ENCODE measurements at regions not wholly inside any gene's neighbourhood (a gene's known extent, or its start where the extent isn't known, plus 50 kb on each side); places are given as distances from the start of the nearest gene placed in this dataset.

GRCh38 chr13:80214521-80214991, 126.4 kb downstream of the SPRY2 start:
- TF ChIP-seq CTCF (conservative IDR thresholded peaks at IDR 0.05) (no peak), EZH2 (IDR thresholded peaks at IDR 0.05; ENCODE audit: low read depth) (no peak)
- Histone ChIP-seq H3K27me3 (ENCODE audit: insufficient read depth, low read depth) (no peaks in the 10 kb centered on the region), H3K4me2 (no peak overlapping the region), H3K36me3 (ENCODE audit: low read depth) (no peaks in the 10 kb centered on the region), H2AFZ (no peak overlapping the region), H3K9me2 (ENCODE audit: insufficient read depth) (no peaks in the 10 kb centered on the region), H3K4me3 (no peak overlapping the region), H4K20me1 (ENCODE audit: insufficient read depth) (no peaks in the 10 kb centered on the region), H3K4me1 (replicated peaks; ENCODE audit: insufficient read depth) (no peaks in the 10 kb centered on the region), H3K79me2 (ENCODE audit: low read depth) (no peaks in the 10 kb centered on the region), H3K9me3 (ENCODE audit: insufficient read depth, low read depth) (no peaks in the 10 kb centered on the region), H3F3A (ENCODE audit: insufficient read depth, low read depth) (no peaks in the 10 kb centered on the region), H3K27ac (no peak overlapping the region)
- ChIA-PET POLR2A (ENCODE audit: unreplicated experiment) (no interaction called here), CTCF (no interaction called here)
- DNase-seq: no peak
- BruUV-seq (replicated peaks): no TSS peak
- intact Hi-C loops (cut with micrococcal nuclease; ENCODE audit: unreplicated experiment): loop anchor here (10.0 kb wide), 1 partner anchor 180 kb away; no protein-coding TSS in a partner anchor

- no peaks in the 10 kb centered on the region for H3K36me3 ChIP-seq (ENCODE audit: low read depth)
- no peak overlapping the region for H3K4me2 ChIP-seq
- no peak overlapping the region for H2AFZ ChIP-seq
- H3K4me3 ChIP-seq: no peak overlapping the region
- H3K79me2 ChIP-seq (ENCODE audit: low read depth): no peaks in the 10 kb centered on the region
- no peak overlapping the region for H3K27ac ChIP-seq
- no peaks in the 10 kb centered on the region for H3K9me2 ChIP-seq (ENCODE audit: insufficient read depth)
- H3F3A ChIP-seq (ENCODE audit: insufficient read depth, low read depth): no peaks in the 10 kb centered on the region
- ChIA-PET POLR2A (ENCODE audit: unreplicated experiment) (no interaction called here), CTCF (no interaction called here)
- H3K4me1 ChIP-seq (replicated peaks; ENCODE audit: insufficient read depth): no peaks in the 10 kb centered on the region
- intact Hi-C loops (cut with micrococcal nuclease; ENCODE audit: unreplicated experiment): loop anchor here (10.0 kb wide), 1 partner anchor 179 kb away; no protein-coding TSS in a partner anchor
- DNase-seq: no peak
- no peaks in the 10 kb centered on the region for H3K9me3 ChIP-seq (ENCODE audit: insufficient read depth, low read depth)
- BruUV-seq (replicated peaks): no TSS peak
- TF ChIP-seq CTCF (conservative IDR thresholded peaks at IDR 0.05) (no peak), EZH2 (IDR thresholded peaks at IDR 0.05; ENCODE audit: low read depth) (no peak)
- H4K20me1 ChIP-seq (ENCODE audit: insufficient read depth): no peaks in the 10 kb centered on the region
- H3K27me3 ChIP-seq (ENCODE audit: insufficient read depth, low read depth): no peaks in the 10 kb centered on the region
These were observed 126.9 kb downstream of the SPRY2 start for GRCh38 chr13:80214050-80214449.

GRCh38 chr13:80213201-80213600, 127.7 kb downstream of the SPRY2 start:
- H3K27ac ChIP-seq: no peak overlapping the region
- H3K79me2 ChIP-seq (ENCODE audit: low read depth): no peaks in the 10 kb centered on the region
- H3K36me3 ChIP-seq (ENCODE audit: low read depth): no peaks in the 10 kb centered on the region
- no peak overlapping the region for H3K4me2 ChIP-seq
- H3K9me2 ChIP-seq (ENCODE audit: insufficient read depth): no peaks in the 10 kb centered on the region
- TF ChIP-seq EZH2 (IDR thresholded peaks at IDR 0.05; ENCODE audit: low read depth) (no peak), CTCF (conservative IDR thresholded peaks at IDR 0.05) (no peak)
- no peaks in the 10 kb centered on the region for H4K20me1 ChIP-seq (ENCODE audit: insufficient read depth)
- no peak overlapping the region for H3K4me3 ChIP-seq
- POLR2A ChIA-PET (ENCODE audit: unreplicated experiment): no interaction called here
- intact Hi-C loops (cut with micrococcal nuclease; ENCODE audit: unreplicated experiment): loop anchor here (10.0 kb wide), 1 partner anchor 178 kb away; no protein-coding TSS in a partner anchor
- no TSS peak for BruUV-seq (replicated peaks)
- no peaks in the 10 kb centered on the region for H3K27me3 ChIP-seq (ENCODE audit: insufficient read depth, low read depth)
- CTCF ChIA-PET: no interaction called here
- no peak for DNase-seq
- no peaks in the 10 kb centered on the region for H3K9me3 ChIP-seq (ENCODE audit: insufficient read depth, low read depth)
- no peak overlapping the region for H2AFZ ChIP-seq
- H3F3A ChIP-seq (ENCODE audit: insufficient read depth, low read depth): no peaks in the 10 kb centered on the region
- H3K4me1 ChIP-seq (replicated peaks; ENCODE audit: insufficient read depth): no peaks in the 10 kb centered on the region
